Osteocyte (in vitro differentiated cells): ENCODE measurements at regions not wholly inside any gene's neighbourhood (a gene's known extent, or its start where the extent isn't known, plus 50 kb on each side); places are given as distances from the start of the nearest gene placed in this dataset.

Experiments used
- DNase-seq: peaks from one replicate; pipeline ENCODE4 v3.0.0; 2021; ENCODE audit warnings: mixed read lengths; ENCODE audit not compliant: unreplicated experiment; ENCODE audit errors: extremely low spot score
- H3K27ac Mint-ChIP-seq: one replicate; pipeline ENCODE4 v1.8.0; 2021; ENCODE audit warnings: mild to moderate bottlenecking, mixed read lengths; ENCODE audit not compliant: unreplicated experiment
- H3K27me3 Mint-ChIP-seq: one replicate; pipeline ENCODE4 v1.8.0; 2021; ENCODE audit warnings: mixed read lengths; ENCODE audit not compliant: unreplicated experiment
- H3K36me3 Mint-ChIP-seq: one replicate; pipeline ENCODE4 v1.8.0; 2021; ENCODE audit warnings: mixed read lengths; ENCODE audit not compliant: unreplicated experiment
- H3K4me1 Mint-ChIP-seq: one replicate; pipeline ENCODE4 v1.8.0; 2021; ENCODE audit warnings: mixed read lengths; ENCODE audit not compliant: unreplicated experiment
- H3K4me3 Mint-ChIP-seq: one replicate; pipeline ENCODE4 v1.8.0; 2021; ENCODE audit warnings: mild to moderate bottlenecking, moderate library complexity, mixed read lengths; ENCODE audit not compliant: unreplicated experiment
- H3K9me3 Mint-ChIP-seq: one replicate; pipeline ENCODE4 v1.8.0; 2021; ENCODE audit warnings: mixed read lengths; ENCODE audit not compliant: unreplicated experiment
- CTCF ChIP-seq: fragments of 200-600 bp; sonication (generic); IDR thresholded peaks from 2 replicates; pipeline ENCODE4 v1.5.0; 2021; ENCODE audit warnings: antibody characterized with exemption, mild to moderate bottlenecking, moderate library complexity

DNA sequence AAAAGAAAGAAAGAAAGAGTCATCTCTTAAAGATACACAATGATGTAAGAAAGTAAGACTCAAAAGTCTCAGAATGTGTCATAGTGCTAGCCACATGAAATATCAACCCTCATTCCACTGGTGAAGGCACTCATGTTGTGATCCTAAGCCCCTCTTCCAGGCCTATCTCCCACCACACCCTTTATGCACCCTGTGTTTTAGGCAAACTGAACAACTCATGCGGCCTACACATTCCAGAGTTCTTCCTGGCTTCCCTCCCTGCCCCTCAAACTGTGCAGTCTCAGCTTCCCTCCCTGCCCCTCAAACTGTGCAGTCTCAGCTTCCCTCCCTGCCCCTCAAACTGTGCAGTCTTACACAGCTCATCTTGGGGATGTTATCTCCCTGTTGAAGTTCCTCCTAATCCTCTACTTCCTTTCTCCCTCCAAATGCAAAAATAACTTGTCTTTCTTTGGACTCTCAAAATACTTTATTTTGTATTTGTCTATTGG is 69.0 kb upstream of the FNDC3B start:
- Mint-ChIP-seq H3K9me3 (peaks cover under 1% of the 10 kb centered on the region), H3K4me1 (peaks cover 36% of the 10 kb centered on the region), H3K27ac (peak overlapping the region; percentile 19), H3K4me3 (no peak overlapping the region), H3K27me3 (no peaks in the 10 kb centered on the region), H3K36me3 (no peaks in the 10 kb centered on the region)
- no peak for TF ChIP-seq CTCF
- no peak for DNase-seq

GRCh38 chr3:171971919-171972514 is 67.4 kb upstream of the FNDC3B start:
- H3K27me3 Mint-ChIP-seq: no peaks in the 10 kb centered on the region
- peaks cover 29% of the 10 kb centered on the region for H3K4me1 Mint-ChIP-seq
- no peak for TF ChIP-seq CTCF
- no peak overlapping the region for H3K27ac Mint-ChIP-seq
- DNase-seq: no peak
- H3K36me3 Mint-ChIP-seq: no peaks in the 10 kb centered on the region
- no peak overlapping the region for H3K4me3 Mint-ChIP-seq
- no peaks in the 10 kb centered on the region for H3K9me3 Mint-ChIP-seq

- Mint-ChIP-seq H3K9me3 (no peaks in the 10 kb centered on the region), H3K27ac (no peak overlapping the region), H3K4me1 (peaks cover 20% of the 10 kb centered on the region), H3K4me3 (no peak overlapping the region), H3K36me3 (no peaks in the 10 kb centered on the region), H3K27me3 (no peaks in the 10 kb centered on the region)
- TF ChIP-seq CTCF: no peak
- DNase-seq: no peak
Measured at GRCh38 chr3:171972871-171973348, 66.5 kb upstream of the FNDC3B start.

GRCh38 chr3:171974986-171975837 is 64.2 kb upstream of the FNDC3B start:
- Mint-ChIP-seq H3K36me3 (no peaks in the 10 kb centered on the region), H3K4me3 (no peak overlapping the region), H3K9me3 (no peaks in the 10 kb centered on the region), H3K27ac (no peak overlapping the region), H3K4me1 (peaks cover 14% of the 10 kb centered on the region), H3K27me3 (no peaks in the 10 kb centered on the region)
- no peak for DNase-seq
- TF ChIP-seq CTCF: no peak

- TF ChIP-seq CTCF: no peak
- H3K4me3 Mint-ChIP-seq: no peak overlapping the region
- no peaks in the 10 kb centered on the region for H3K9me3 Mint-ChIP-seq
- H3K4me1 Mint-ChIP-seq: peaks cover 9% of the 10 kb centered on the region
- no peak for DNase-seq
- no peak overlapping the region for H3K27ac Mint-ChIP-seq
- H3K36me3 Mint-ChIP-seq: no peaks in the 10 kb centered on the region
- H3K27me3 Mint-ChIP-seq: no peaks in the 10 kb centered on the region
Measured at GRCh38 chr3:171976526-171976925, 62.9 kb upstream of the FNDC3B start.
